Testis (tissue), 2 donors: ENCODE measurements at regions not wholly inside any gene's neighbourhood (a gene's known extent, or its start where the extent isn't known, plus 50 kb on each side); places are given as distances from the start of the nearest gene placed in this dataset.

ENCODE experiments used
- DNase-seq: peaks from one replicate; pipeline ENCODE4 v3.0.0-alpha.2; 2019
- H3K27ac ChIP-seq, 2 donors: fragments of 200-600 bp; sonication (generic); one replicate each; pipeline ENCODE4 v1.5.1; 2019
- H3K27me3 ChIP-seq: fragments of 200-600 bp; sonication (generic); one replicate; pipeline ENCODE4 v1.5.1; 2019
- H3K36me3 ChIP-seq: fragments of 200-600 bp; sonication (generic); one replicate; pipeline ENCODE4 v1.5.1; 2017; ENCODE audit warnings: low read depth; ENCODE audit errors: missing control alignments
- H3K4me1 ChIP-seq: fragments of 200-600 bp; sonication (generic); one replicate; pipeline ENCODE4 v1.5.1; 2019
- H3K4me3 ChIP-seq, 2 donors: fragments of 200-600 bp; sonication (generic); one replicate each; pipeline ENCODE4 v1.5.1; 2017 to 2019
- H3K9me3 ChIP-seq: fragments of 200-600 bp; sonication (generic); one replicate; pipeline ENCODE4 v1.5.1; 2017
- POLR2A ChIP-seq: fragments of 450-650 bp; IDR thresholded peaks from one replicate; pipeline ENCODE4 v1.6.1; 2017; ENCODE audit warnings: antibody characterized with exemption, mild to moderate bottlenecking, moderate library complexity
- WGBS, 2 donors: methylation state at CpG; one replicate each; pipeline ENCODE4 v1.1.5; 2018; 5-methylcytosine and 5-hydroxymethylcytosine counted together
- intact Hi-C: fragments of 100-400 bp; cut with DNase I; formaldehyde crosslinking; loops from one replicate; pipeline ENCODE4 v1.15.1; 2023; ENCODE audit warnings: low total_unique reads
- TF ChIP-seq, protein P1 (sequence below), 3 experiments: fragments of 450-650 bp in 2 of 3; fragments of 200-600 bp in 1 of 3; sonication (generic) in 1 of 3; IDR thresholded peaks; one replicate each; pipeline ENCODE4 v1.5.1; 2016 to 2019; ENCODE audit warnings: antibody characterized with exemption in 3 of 3, mild to moderate bottlenecking in 2 of 3, moderate library complexity in 1 of 3

DNA sequence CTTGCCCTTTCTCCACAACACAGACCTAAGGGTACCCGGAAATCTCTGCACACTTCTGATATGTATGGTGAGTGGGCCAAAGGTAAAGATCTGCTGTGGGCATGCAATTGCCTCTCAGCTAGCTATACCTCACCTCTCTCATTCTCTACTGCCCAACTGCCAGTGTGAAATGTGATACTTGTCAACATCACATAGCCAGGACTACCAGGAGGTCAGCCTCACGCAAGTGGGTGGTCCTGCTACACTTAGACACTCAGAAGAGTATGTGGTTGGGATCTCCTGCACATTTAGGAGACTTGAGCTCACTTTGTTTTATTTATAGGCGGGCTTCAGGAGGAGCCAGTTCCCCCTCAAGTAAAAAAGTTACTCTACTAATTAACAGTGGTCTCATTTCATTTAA is 88.0 kb upstream of the MAN2A1 start:
- 88 to 91% methylated on average over 3 of the region's 3 CpGs for WGBS, 2 donors

DNA sequence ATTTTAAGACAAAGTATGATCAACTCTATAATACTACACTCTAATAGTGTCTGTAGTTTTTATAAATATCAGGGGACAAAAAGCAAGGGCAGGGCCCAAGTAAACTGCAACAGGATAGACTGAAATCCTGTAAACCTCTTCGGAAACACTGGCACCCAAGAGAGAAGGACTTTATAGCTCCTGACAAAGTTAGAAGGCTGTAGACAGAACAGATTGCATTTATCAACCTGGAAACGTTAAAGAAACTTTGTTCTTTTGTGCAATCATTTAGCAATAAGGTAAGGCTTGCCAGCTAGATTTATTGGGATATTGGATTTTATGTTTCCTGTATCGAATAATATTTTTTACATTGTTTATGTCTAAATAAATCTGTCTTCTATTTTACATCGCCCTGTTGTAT is 91.8 kb upstream of the MAN2A1 start:
- Histone ChIP-seq H3K4me1 (no peaks in the 10 kb centered on the region), H3K4me3 (no peak overlapping the region), H3K27ac (no peak overlapping the region), H3K27me3 (no peaks in the 10 kb centered on the region), H3K9me3 (no peaks in the 10 kb centered on the region), H3K36me3 (no peaks in the 10 kb centered on the region)
- intact Hi-C loops: no loop called here
- no peak for DNase-seq
- TF ChIP-seq, protein P1, sequence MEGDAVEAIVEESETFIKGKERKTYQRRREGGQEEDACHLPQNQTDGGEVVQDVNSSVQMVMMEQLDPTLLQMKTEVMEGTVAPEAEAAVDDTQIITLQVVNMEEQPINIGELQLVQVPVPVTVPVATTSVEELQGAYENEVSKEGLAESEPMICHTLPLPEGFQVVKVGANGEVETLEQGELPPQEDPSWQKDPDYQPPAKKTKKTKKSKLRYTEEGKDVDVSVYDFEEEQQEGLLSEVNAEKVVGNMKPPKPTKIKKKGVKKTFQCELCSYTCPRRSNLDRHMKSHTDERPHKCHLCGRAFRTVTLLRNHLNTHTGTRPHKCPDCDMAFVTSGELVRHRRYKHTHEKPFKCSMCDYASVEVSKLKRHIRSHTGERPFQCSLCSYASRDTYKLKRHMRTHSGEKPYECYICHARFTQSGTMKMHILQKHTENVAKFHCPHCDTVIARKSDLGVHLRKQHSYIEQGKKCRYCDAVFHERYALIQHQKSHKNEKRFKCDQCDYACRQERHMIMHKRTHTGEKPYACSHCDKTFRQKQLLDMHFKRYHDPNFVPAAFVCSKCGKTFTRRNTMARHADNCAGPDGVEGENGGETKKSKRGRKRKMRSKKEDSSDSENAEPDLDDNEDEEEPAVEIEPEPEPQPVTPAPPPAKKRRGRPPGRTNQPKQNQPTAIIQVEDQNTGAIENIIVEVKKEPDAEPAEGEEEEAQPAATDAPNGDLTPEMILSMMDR (IDR thresholded peaks at IDR 0.05): no peak
- TF ChIP-seq POLR2A: no peak
- 69 to 71% methylated on average over 4 of the region's 4 CpGs for WGBS, 2 donors

More for the DNA sequence above, 88.0 kb upstream of the MAN2A1 start:
- intact Hi-C loops: no loop called here
- Histone ChIP-seq H3K4me3 (no peak overlapping the region), H3K27ac (no peak overlapping the region), H3K9me3 (no peaks in the 10 kb centered on the region), H3K27me3 (no peaks in the 10 kb centered on the region), H3K36me3 (no peaks in the 10 kb centered on the region), H3K4me1 (no peaks in the 10 kb centered on the region)
- TF ChIP-seq POLR2A: no peak
- TF ChIP-seq, protein P1 (IDR thresholded peaks at IDR 0.05): no peak
- no peak for DNase-seq

DNA sequence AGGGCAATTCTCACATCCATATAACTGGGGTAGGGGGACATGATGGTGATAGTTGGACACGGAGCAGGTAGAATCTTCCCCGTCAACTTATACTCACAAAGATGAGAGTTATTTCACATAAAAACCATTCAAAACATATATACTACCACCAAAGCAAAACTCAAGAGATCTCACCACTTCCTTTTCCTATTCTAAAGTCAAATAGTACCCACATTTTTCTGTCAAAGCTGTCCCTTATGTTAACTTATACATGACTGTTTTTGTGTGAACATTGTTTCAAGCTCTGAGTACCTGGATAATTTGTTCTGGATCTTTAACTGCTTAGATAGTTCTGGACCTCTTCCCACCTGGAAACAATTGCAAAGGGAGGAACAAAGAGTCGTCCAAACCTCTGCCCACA is 95.5 kb upstream of the MAN2A1 start:
- no peak for DNase-seq
- TF ChIP-seq, protein P1 (IDR thresholded peaks at IDR 0.05): no peak
- no peak for TF ChIP-seq POLR2A
- Histone ChIP-seq H3K27ac (no peak overlapping the region), H3K27me3 (no peaks in the 10 kb centered on the region), H3K4me1 (no peaks in the 10 kb centered on the region), H3K36me3 (no peaks in the 10 kb centered on the region), H3K9me3 (no peaks in the 10 kb centered on the region), H3K4me3 (no peak overlapping the region)
- intact Hi-C loops: no loop called here
- WGBS, 2 donors: 78 to 80% methylated on average over 3 of the region's 3 CpGs

DNA sequence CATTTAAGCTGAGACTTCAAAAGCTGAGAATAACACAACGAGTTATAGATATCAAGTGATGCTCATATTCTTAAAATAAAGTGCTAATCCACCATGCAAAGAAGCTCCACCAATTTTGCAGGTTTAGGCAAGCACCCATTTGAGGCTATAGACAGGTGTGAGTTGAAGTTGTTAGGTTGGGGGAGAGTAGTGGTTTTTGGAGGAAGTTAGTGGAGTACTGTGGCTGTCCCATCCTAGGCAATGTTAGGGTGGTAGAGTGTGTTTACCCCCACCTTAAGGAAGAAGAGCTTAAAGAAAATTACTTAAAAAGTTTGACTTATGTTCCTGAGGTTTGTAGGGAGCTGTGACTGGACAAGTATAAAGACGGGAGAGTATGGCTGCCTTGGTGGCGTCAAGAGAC is 98.9 kb upstream of the MAN2A1 start:
- no peaks in the 10 kb centered on the region for H3K36me3 ChIP-seq
- H3K4me3 ChIP-seq: no peak overlapping the region
- H3K4me1 ChIP-seq: no peaks in the 10 kb centered on the region
- H3K9me3 ChIP-seq: no peaks in the 10 kb centered on the region
- intact Hi-C loops: no loop called here
- TF ChIP-seq, protein P1 (IDR thresholded peaks at IDR 0.05): no peak
- TF ChIP-seq POLR2A: no peak
- 87 to 91% methylated on average over 3 of the region's 3 CpGs for WGBS, 2 donors
- no peak overlapping the region for H3K27ac ChIP-seq
- H3K27me3 ChIP-seq: no peaks in the 10 kb centered on the region
- DNase-seq: no peak

DNA sequence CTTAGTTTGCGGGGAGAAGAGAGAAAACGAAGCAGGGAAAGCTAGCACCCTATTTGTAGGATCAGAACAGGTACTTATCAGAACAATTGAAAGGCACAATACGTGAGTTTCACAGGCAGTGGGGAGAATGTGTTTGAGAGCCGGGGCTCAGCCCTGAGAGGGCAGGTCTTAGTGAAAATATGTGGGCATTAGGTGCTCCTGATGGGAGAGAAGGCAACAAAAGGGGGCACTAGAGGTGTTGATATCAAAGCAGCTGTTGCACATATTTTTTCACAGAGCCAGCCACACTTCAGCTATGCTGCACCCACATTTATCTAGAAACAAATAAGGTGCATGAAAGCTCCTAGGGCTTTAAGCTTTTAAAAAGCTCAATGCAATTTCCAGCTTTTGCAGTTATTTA is 99.7 kb upstream of the MAN2A1 start:
- intact Hi-C loops: no loop called here
- no peaks in the 10 kb centered on the region for H3K9me3 ChIP-seq
- TF ChIP-seq, protein P1 (IDR thresholded peaks at IDR 0.05): no peak
- no peak for TF ChIP-seq POLR2A
- DNase-seq: no peak
- no peaks in the 10 kb centered on the region for H3K36me3 ChIP-seq
- no peak overlapping the region for H3K4me3 ChIP-seq
- H3K27ac ChIP-seq: no peak overlapping the region
- 76 to 79% methylated on average over 4 of the region's 4 CpGs for WGBS, 2 donors
- no peaks in the 10 kb centered on the region for H3K4me1 ChIP-seq
- H3K27me3 ChIP-seq: no peaks in the 10 kb centered on the region
